H1 (cell line): ENCODE measurements at regions not wholly inside any gene's neighbourhood (a gene's known extent, or its start where the extent isn't known, plus 50 kb on each side); places are given as distances from the start of the nearest gene placed in this dataset.

Source experiments
- CEBPB ChIP-seq: IDR thresholded peaks from 2 replicates; pipeline ENCODE4 v1.6.1; 2012; ENCODE audit warnings: low read depth, low read length
- MAX ChIP-seq: IDR thresholded peaks from 2 replicates; pipeline ENCODE4 v1.6.1; 2012; ENCODE audit warnings: inconsistent platforms
- TCF12 ChIP-seq: IDR thresholded peaks from 2 replicates; pipeline ENCODE4 v1.6.1; 2011; ENCODE audit warnings: low read depth, mild to moderate bottlenecking, low read length

- TF ChIP-seq TCF12: 0 out of 2 replicates have a peak, but pooled peaks have one; percentile 9
- TF ChIP-seq MAX: peak; percentile 42
- no peak for TF ChIP-seq CEBPB
Measured at GRCh38 chr13:106815545-106815944, 247.6 kb upstream of the ARGLU1 start (continued).
